Activated naive CD4-positive, alpha-beta T cell treated with anti-CD3 and anti-CD28 coated beads, Interleukin-2, amount 10 ng/mL, durations not matched to agents 7 days and 5 days (primary cell): ENCODE measurements at regions not wholly inside any gene's neighbourhood (a gene's known extent, or its start where the extent isn't known, plus 50 kb on each side); places are given as distances from the start of the nearest gene placed in this dataset.

Experiments used
- CTCF ChIA-PET: fragments of 350-600 bp; sonication (Branson Sonifier 250); formaldehyde crosslinking; loops from one replicate; lab custom pipeline; 2021; ENCODE audit warnings: antibody characterized with exemption; lab: Charles Lee
- DNase-seq: peaks from one replicate; pipeline ENCODE4 v3.0.0-alpha.2; 2020
- H3K27ac Mint-ChIP-seq: one replicate; pipeline ENCODE4 v1.8.0; 2021; ENCODE audit warnings: mild to moderate bottlenecking, moderate library complexity, mixed read lengths
- H3K27me3 Mint-ChIP-seq: one replicate; pipeline ENCODE4 v1.8.0; 2021; ENCODE audit warnings: mild to moderate bottlenecking, mixed read lengths
- H3K36me3 Mint-ChIP-seq: one replicate; pipeline ENCODE4 v1.8.0; 2021; ENCODE audit warnings: mixed read lengths
- H3K4me1 Mint-ChIP-seq: one replicate; pipeline ENCODE4 v1.8.0; 2021; ENCODE audit warnings: mixed read lengths
- H3K4me3 Mint-ChIP-seq: one replicate; pipeline ENCODE4 v1.8.0; 2021; ENCODE audit warnings: mild to moderate bottlenecking, moderate library complexity, mixed read lengths
- H3K9me3 Mint-ChIP-seq: one replicate; pipeline ENCODE4 v1.8.0; 2021; ENCODE audit warnings: mixed read lengths

DNA sequence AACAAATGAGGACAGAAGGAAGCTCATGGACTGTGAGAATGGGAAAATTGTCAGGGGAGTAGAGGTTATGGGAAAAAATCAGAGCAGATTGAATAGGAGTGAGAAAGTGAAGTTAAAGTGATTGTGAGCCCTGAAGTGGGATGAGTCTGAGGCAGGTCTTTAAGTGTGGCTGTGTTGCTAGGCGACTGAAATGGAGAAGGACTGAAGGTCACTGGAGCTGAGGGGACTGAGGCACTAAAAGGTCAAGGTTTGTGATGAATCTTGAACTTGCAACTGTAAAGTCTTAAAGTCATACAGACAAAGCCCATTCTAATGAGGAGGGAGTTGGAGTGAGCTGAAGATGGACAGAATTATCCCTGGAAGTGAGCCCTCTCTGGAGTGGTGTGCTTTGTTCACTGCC lies 518.9 kb downstream of the TUSC7 start:
- Mint-ChIP-seq H3K27ac (no peak overlapping the region), H3K9me3 (peaks cover 4% of the 10 kb centered on the region), H3K4me1 (no peaks in the 10 kb centered on the region), H3K27me3 (no peaks in the 10 kb centered on the region), H3K36me3 (no peaks in the 10 kb centered on the region), H3K4me3 (no peak overlapping the region)
- CTCF ChIA-PET: no interaction called here
- DNase-seq: no peak

DNA sequence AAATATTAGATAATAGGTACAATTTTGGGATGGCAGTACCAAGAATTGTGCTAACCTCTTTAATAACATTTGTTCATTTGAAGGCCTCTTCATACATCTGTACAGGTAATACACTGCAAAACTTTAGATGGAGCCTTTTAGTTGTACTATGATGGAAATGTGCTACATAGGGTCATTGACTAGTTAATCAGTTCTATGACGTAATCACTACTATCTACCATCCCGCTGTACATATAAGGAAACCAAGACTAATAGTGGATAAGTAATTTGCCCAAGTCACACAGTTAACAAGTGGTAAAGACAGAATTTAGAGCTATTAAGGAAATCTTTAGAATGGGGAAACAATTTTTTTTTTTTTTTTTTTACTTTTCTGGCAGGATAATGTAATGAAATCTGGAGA lies 521.3 kb downstream of the TUSC7 start:
- Mint-ChIP-seq H3K27me3 (no peaks in the 10 kb centered on the region), H3K27ac (no peak overlapping the region)

DNA sequence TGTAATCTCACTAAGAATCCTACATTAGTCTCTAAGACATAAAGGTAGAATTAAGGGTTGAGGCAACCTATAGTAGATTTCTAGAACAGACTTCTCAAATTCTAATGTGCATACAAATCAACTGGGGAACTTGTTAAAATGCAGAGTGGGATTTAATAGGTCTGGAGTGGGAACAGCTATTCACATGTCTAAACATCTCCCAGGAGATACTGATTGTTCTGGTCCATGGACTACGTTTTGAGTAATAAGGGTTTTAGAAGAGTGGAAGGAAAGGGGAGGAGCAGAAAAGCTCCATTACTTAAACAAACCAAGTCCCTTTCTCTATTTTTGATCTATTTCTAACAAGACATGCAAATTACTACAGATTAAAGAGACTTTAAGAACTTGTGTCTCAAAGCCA lies 524.8 kb downstream of the TUSC7 start:
- H3K27ac Mint-ChIP-seq: no peak overlapping the region
- H3K4me1 Mint-ChIP-seq: no peaks in the 10 kb centered on the region
- no peaks in the 10 kb centered on the region for H3K36me3 Mint-ChIP-seq
- no peaks in the 10 kb centered on the region for H3K27me3 Mint-ChIP-seq
- H3K9me3 Mint-ChIP-seq: peaks cover 4% of the 10 kb centered on the region
- H3K4me3 Mint-ChIP-seq: no peak overlapping the region
- CTCF ChIA-PET: no interaction called here
- DNase-seq: no peak

More for the DNA sequence above, 521.3 kb downstream of the TUSC7 start:
- CTCF ChIA-PET: no interaction called here
- no peak for DNase-seq
- H3K4me3 Mint-ChIP-seq: no peak overlapping the region
- H3K9me3 Mint-ChIP-seq: peaks cover 4% of the 10 kb centered on the region
- no peaks in the 10 kb centered on the region for H3K4me1 Mint-ChIP-seq
- H3K36me3 Mint-ChIP-seq: no peaks in the 10 kb centered on the region

DNA sequence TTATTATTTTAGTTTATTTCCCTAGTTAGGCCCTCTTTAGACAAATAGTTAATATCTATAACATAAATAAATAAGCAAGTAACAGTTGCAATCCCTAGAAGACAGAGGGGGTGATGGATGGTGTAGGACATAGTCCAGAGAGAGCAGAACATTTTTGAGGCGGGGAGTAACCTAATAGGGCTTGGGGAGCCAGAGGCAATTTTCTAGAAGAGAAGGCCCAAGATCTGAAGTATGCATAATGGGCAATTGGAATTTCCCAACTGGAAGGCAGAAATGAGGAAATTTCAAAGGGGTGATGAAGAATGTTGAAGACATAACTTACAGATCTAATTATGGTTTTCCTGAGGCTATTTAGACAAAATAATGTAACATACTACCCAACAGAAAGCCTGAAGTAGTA lies 525.7 kb downstream of the TUSC7 start:
- peaks cover 2% of the 10 kb centered on the region for H3K9me3 Mint-ChIP-seq
- no peak overlapping the region for H3K27ac Mint-ChIP-seq
- H3K4me1 Mint-ChIP-seq: no peaks in the 10 kb centered on the region
- H3K4me3 Mint-ChIP-seq: no peak overlapping the region
- DNase-seq: no peak
- H3K36me3 Mint-ChIP-seq: no peaks in the 10 kb centered on the region
- H3K27me3 Mint-ChIP-seq: no peaks in the 10 kb centered on the region
- CTCF ChIA-PET: no interaction called here

DNA sequence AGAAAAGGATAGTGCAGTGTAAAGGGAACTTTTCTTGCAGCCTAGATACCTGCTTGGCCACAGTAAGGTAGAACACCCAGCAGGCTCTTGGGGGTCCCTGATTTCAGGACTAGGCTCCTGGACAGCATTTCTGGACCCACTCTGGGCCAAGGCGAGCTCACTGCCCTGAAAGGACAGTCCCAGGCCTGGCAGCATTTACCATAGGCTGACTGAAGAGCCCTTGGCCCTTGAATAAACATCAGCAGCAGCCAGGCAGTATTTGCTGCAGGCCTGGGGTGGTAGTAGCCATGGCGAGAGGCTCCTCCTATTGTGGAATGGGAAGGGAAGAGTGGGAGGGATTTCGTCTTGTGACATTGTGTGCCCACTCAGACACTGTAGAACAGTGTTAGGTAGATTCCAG lies 529.2 kb downstream of the TUSC7 start:
- H3K9me3 Mint-ChIP-seq: no peaks in the 10 kb centered on the region
- DNase-seq: no peak
- H3K4me3 Mint-ChIP-seq: no peak overlapping the region
- H3K36me3 Mint-ChIP-seq: no peaks in the 10 kb centered on the region
- H3K4me1 Mint-ChIP-seq: no peaks in the 10 kb centered on the region
- CTCF ChIA-PET: no interaction called here
- no peaks in the 10 kb centered on the region for H3K27me3 Mint-ChIP-seq
- H3K27ac Mint-ChIP-seq: no peak overlapping the region

DNA sequence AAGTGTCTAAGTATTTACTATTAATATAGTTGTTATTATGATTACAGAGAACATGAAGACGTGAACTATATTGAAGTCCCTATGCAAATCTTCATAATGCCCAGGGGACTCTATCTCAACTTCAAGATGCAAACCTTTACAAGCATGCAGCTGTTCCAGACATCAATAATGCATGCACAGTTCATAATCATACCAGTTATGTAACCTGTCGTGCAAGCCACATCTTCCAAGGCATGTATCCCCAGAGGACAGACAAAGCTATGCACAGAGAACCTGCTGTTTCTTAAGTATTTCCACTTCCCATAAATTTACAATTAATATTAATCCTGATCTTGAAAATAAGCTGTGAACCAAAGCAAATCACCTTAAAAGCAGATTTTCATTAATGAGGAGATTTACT lies 534.1 kb downstream of the TUSC7 start:
- H3K4me3 Mint-ChIP-seq: no peak overlapping the region
- no peak for DNase-seq
- no peaks in the 10 kb centered on the region for H3K36me3 Mint-ChIP-seq
- H3K27me3 Mint-ChIP-seq: no peaks in the 10 kb centered on the region
- H3K27ac Mint-ChIP-seq: no peak overlapping the region
- CTCF ChIA-PET: no interaction called here
- no peaks in the 10 kb centered on the region for H3K9me3 Mint-ChIP-seq
- no peaks in the 10 kb centered on the region for H3K4me1 Mint-ChIP-seq

DNA sequence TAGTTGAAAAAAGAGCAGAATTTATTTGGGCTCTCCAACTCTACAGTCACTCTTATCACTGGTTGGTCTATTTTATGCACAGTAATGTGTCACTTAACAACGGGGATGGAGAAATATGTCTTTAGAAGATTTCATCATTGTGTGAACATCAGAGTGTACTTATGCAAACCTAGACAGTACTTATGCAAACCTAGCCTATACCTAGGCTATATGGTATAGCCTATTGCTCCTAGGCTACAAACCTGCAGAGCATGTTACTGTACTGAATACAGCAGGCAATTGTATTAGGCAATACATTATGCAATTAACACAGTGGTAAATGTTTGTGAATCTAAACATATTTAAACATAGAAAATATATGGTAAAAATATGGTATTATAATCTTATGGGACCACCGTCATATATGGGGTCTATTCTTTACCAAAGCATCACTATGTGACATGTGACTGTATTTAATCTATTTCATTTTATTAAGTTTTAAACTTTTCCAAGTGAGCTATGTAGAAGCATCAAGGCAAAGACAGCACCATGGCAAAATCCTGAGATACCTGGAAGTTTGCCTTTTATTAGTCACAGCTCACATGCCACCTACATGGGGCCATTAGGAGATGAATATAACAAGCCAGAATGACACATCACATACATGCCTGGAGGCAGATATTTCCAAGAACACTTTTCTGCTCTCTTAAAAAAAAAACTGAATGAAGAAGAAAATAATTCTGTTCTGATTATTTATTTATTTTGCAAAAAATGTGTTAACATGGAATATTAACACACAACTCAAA lies 537.4 kb downstream of the TUSC7 start:
- no peak for DNase-seq
- H3K9me3 Mint-ChIP-seq: peaks cover 2% of the 10 kb centered on the region
- no peaks in the 10 kb centered on the region for H3K36me3 Mint-ChIP-seq
- no peak overlapping the region for H3K27ac Mint-ChIP-seq
- CTCF ChIA-PET: no interaction called here
- no peaks in the 10 kb centered on the region for H3K27me3 Mint-ChIP-seq
- no peak overlapping the region for H3K4me3 Mint-ChIP-seq
- no peaks in the 10 kb centered on the region for H3K4me1 Mint-ChIP-seq

DNA sequence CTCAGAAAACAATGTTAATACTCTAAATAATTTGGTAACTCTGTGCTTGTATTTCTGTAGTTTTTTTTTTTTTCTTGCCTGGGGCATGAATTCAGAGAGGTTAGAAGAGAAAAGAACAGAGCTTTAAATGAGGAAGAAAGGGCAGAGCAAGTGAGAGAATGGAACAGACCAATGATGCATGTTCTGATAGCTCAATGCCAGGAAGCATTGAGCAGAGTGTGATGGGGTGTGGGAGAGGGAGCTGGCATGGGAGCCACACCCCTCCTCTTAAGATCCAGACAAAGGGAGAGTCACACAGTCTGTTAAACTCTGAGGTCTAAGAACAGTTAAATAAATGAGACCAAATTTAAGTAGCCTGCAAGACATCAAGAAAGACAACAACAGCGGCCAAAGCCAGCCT lies 538.6 kb downstream of the TUSC7 start:
- no peak for DNase-seq
- H3K9me3 Mint-ChIP-seq: peaks cover 2% of the 10 kb centered on the region
- no peaks in the 10 kb centered on the region for H3K27me3 Mint-ChIP-seq
- H3K36me3 Mint-ChIP-seq: no peaks in the 10 kb centered on the region
- CTCF ChIA-PET: no interaction called here
- no peak overlapping the region for H3K27ac Mint-ChIP-seq
- no peaks in the 10 kb centered on the region for H3K4me1 Mint-ChIP-seq
- no peak overlapping the region for H3K4me3 Mint-ChIP-seq

DNA sequence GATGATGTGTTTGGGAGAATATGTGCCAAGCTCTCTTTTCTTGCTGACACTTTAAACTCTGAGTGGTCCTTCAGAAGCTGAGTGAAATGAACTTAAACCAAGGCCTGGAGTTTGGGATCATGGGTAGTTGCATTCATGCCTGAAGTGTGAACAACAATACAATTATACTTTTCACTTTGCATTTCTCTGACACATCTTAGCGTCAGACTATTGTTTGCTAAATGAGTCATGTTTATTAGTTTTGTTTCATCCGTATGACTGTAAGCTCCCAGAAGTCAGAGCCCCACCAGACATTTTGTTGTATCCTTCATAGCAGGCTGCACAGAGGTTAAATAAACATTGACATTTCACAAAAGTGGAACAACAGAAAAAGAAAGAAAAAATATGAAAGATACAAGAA lies 542.6 kb downstream of the TUSC7 start:
- H3K4me1 Mint-ChIP-seq: no peaks in the 10 kb centered on the region
- peaks cover 2% of the 10 kb centered on the region for H3K9me3 Mint-ChIP-seq
- H3K36me3 Mint-ChIP-seq: no peaks in the 10 kb centered on the region
- no peaks in the 10 kb centered on the region for H3K27me3 Mint-ChIP-seq
- CTCF ChIA-PET: no interaction called here
- no peak for DNase-seq
- no peak overlapping the region for H3K27ac Mint-ChIP-seq
- no peak overlapping the region for H3K4me3 Mint-ChIP-seq

DNA sequence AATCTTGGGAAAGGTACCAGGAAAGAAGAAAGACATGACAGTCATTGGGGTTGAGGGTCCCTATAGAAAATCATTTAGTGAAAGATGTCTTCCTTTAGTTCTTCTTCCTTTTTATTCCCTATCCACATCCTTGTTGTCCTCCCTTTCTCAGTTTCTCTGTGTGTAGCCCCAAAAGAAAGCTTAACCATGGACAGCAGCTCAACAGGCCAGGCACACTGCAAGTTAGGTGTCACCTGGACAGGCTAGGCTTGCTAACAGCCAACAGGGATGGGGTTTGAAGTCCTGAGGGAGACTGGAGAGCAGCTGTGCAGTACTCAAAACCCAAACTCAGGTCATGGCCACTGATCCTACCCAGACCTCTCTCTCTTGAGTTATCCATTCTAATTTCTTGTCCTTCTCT lies 543.1 kb downstream of the TUSC7 start:
- H3K4me1 Mint-ChIP-seq: no peaks in the 10 kb centered on the region
- no peak overlapping the region for H3K4me3 Mint-ChIP-seq
- H3K27ac Mint-ChIP-seq: no peak overlapping the region
- H3K36me3 Mint-ChIP-seq: no peaks in the 10 kb centered on the region
- peaks cover 2% of the 10 kb centered on the region for H3K9me3 Mint-ChIP-seq
- CTCF ChIA-PET: no interaction called here
- DNase-seq: no peak
- H3K27me3 Mint-ChIP-seq: no peaks in the 10 kb centered on the region

DNA sequence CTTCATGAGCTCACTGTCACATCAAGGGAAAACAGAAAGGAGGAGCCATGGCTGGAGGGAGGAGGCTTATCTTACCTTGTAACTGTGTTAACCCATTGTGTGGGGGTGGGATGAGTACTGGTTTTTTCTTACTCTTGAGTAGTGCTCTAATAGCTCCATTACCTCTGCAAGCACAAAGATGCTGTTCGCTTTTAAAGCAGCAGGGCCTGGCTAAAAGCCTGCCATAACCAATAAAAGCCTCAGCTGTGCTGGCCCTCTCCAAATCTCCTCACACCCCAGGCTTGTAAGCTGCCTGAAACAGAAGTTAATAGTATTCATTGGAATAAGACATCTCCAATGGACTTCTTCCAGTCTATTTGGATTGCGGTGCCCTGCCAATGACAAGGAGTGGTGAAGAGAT lies 544.1 kb downstream of the TUSC7 start:
- CTCF ChIA-PET: no interaction called here
- no peak for DNase-seq

DNA sequence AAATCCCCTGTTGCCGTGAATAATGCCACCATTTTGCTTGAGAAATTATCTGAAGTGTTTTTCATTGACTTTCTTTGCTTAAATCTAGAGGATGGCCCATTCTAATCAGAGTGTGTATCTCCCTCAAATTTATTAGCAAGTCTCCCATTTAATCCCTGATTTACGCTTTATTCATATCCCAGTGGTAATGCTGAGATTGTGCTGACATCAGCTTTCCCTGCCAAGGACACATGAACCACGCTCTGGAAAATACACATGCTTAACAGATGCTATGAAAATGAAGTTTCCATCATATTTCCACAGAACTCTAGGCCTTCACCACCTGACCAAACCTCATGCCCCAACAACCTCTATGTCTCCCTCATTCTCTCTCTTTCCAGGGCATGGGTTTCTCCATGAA lies 545.4 kb downstream of the TUSC7 start:
- Mint-ChIP-seq H3K4me3 (no peak overlapping the region), H3K27ac (no peak overlapping the region), H3K9me3 (peaks cover under 1% of the 10 kb centered on the region), H3K4me1 (no peaks in the 10 kb centered on the region), H3K27me3 (no peaks in the 10 kb centered on the region), H3K36me3 (no peaks in the 10 kb centered on the region)
- no peak for DNase-seq
- CTCF ChIA-PET: no interaction called here

More for the DNA sequence above, 544.1 kb downstream of the TUSC7 start:
- Mint-ChIP-seq H3K36me3 (no peaks in the 10 kb centered on the region), H3K4me1 (no peaks in the 10 kb centered on the region), H3K4me3 (no peak overlapping the region), H3K9me3 (peaks cover 2% of the 10 kb centered on the region), H3K27ac (no peak overlapping the region), H3K27me3 (no peaks in the 10 kb centered on the region)

DNA sequence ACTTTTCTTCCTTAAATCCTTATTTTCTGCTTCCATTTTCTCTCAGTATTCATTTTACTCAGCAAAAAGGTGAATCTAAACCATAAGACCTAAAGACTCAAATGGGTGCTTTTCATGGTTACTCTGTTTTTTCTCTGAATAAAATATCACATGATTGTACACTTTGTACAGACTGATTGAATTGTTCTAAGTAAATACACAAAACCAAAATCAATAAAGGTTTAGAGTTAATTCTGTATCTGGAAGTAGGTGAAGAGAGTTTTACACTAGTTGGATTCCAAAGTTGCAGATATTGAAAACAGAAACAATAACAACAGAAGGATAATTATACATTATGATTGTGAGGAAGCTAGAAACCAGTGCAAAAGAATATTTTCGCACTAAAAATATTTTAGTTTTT lies 546.2 kb downstream of the TUSC7 start:
- CTCF ChIA-PET: no interaction called here
- no peak overlapping the region for H3K4me3 Mint-ChIP-seq
- no peaks in the 10 kb centered on the region for H3K36me3 Mint-ChIP-seq

DNA sequence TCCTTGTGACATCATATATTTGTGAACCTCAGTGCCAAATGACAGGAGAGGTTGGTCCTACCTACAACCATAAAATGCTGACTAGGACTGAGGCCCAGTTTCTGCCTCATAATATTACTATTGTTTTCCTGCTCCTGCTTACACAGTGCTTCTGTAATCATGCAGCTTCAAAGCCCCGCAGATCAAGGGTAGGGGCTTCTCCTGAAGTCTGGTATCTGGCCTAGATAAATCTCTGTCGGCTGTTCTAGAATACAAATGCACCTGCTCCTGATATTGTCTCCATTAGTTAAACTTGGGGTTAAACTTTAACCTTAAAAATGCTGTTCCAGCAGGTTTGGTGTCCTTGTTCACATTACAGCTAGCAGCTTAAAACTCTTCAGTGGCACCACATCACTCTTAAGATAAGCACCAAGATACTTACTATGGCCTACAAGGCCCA lies 552.4 kb downstream of the TUSC7 start:
- peaks cover 6% of the 10 kb centered on the region for H3K9me3 Mint-ChIP-seq
- H3K4me3 Mint-ChIP-seq: no peak overlapping the region
- no peaks in the 10 kb centered on the region for H3K36me3 Mint-ChIP-seq
- H3K27me3 Mint-ChIP-seq: no peaks in the 10 kb centered on the region
- H3K27ac Mint-ChIP-seq: no peak overlapping the region
- DNase-seq: no peak
- CTCF ChIA-PET: no interaction called here
- H3K4me1 Mint-ChIP-seq: no peaks in the 10 kb centered on the region

More for the DNA sequence above, 546.2 kb downstream of the TUSC7 start:
- Mint-ChIP-seq H3K27me3 (no peaks in the 10 kb centered on the region), H3K9me3 (no peaks in the 10 kb centered on the region), H3K27ac (no peak overlapping the region), H3K4me1 (no peaks in the 10 kb centered on the region)
- no peak for DNase-seq

DNA sequence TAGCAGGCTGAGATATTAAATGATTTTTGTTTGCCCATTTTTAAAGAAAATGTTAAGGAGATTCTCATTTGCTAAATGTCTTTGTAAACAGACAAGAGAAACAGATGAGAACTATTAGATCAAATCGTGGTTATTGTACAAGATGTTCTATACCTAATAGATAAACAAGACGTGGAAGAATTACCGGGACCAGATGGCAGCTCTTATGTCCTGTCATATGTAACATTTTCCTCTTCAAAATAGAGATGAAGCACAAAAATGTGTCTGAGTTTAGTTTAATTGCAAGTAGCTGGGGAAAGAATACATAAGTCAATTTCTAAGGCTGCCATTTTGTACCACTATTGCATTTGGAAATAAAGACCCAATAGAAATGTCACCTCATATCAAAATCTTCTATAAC lies 553.7 kb downstream of the TUSC7 start:
- Mint-ChIP-seq H3K9me3 (peaks cover 6% of the 10 kb centered on the region), H3K4me1 (no peaks in the 10 kb centered on the region), H3K27ac (no peak overlapping the region), H3K4me3 (no peak overlapping the region), H3K36me3 (no peaks in the 10 kb centered on the region), H3K27me3 (no peaks in the 10 kb centered on the region)
- CTCF ChIA-PET: no interaction called here
- no peak for DNase-seq
